ENCODE measurements at regions not wholly inside any gene's neighbourhood (a gene's known extent, or its start where the extent isn't known, plus 50 kb on each side); places are given as distances from the start of the nearest gene placed in this dataset.

- Mint-ChIP-seq H3K27me3 (ENCODE audit: low read depth) (no peaks in the 10 kb centered on the region), H3K4me1 (peaks cover 11% of the 10 kb centered on the region)
These were observed 291.4 kb downstream of the PABPC4L start for GRCh38 chr4:133910165-133910564.

More at GRCh38 chr4:133910165-133910564, 291.4 kb downstream of the PABPC4L start:
- Mint-ChIP-seq H3K27ac (no peak overlapping the region), H3K4me3 (no peak overlapping the region), H3K36me3 (peaks cover 24% of the 10 kb centered on the region), H3K9me3 (peaks cover 38% of the 10 kb centered on the region)
- DNase-seq (ENCODE audit: low spot score) (no peak), ATAC-seq (peak; percentile 76)
- ChIA-PET POLR2A (no interaction called here), CTCF (no interaction called here)
- no peak for TF ChIP-seq CREM (CRISPR knock-in tag; IDR thresholded peaks at IDR 0.05)
- TF ChIP-seq ZNF281 (CRISPR knock-in tag; IDR thresholded peaks at IDR 0.05) = no peak
- TF ChIP-seq CREB1 (CRISPR knock-in tag; IDR thresholded peaks at IDR 0.05) = no peak
- no peak for TF ChIP-seq E2F5 (CRISPR knock-in tag; IDR thresholded peaks at IDR 0.05)
- TF ChIP-seq PRDM15 (CRISPR knock-in tag; IDR thresholded peaks at IDR 0.05) = no peak
- no peak for TF ChIP-seq ZSCAN18 (CRISPR knock-in tag; IDR thresholded peaks at IDR 0.05)
- TF ChIP-seq ELF4 (CRISPR knock-in tag; IDR thresholded peaks at IDR 0.05; ENCODE audit: low read depth) = no peak
- no peak for TF ChIP-seq HMGXB4 (CRISPR knock-in tag; IDR thresholded peaks at IDR 0.05)
- TF ChIP-seq SOX15 (CRISPR knock-in tag; IDR thresholded peaks at IDR 0.05) = no peak
- TF ChIP-seq MLX (CRISPR knock-in tag; IDR thresholded peaks at IDR 0.05) = no peak
- TF ChIP-seq PREB (CRISPR knock-in tag; IDR thresholded peaks at IDR 0.05; ENCODE audit: borderline replicate concordance) = no peak
- no peak for TF ChIP-seq JAZF1 (CRISPR knock-in tag; IDR thresholded peaks at IDR 0.05)
- no peak for TF ChIP-seq ZNF396 (CRISPR knock-in tag; IDR thresholded peaks at IDR 0.05; ENCODE audit: borderline replicate concordance)
- no peak for TF ChIP-seq GRHL2 (CRISPR knock-in tag; IDR thresholded peaks at IDR 0.05; ENCODE audit: insufficient replicate concordance, severe bottlenecking)
- no peak for TF ChIP-seq CTCF (IDR thresholded peaks at IDR 0.05)
- no peak for TF ChIP-seq MYBL2 (CRISPR knock-in tag; IDR thresholded peaks at IDR 0.05)
- no peak for TF ChIP-seq ZNF423 (CRISPR knock-in tag; IDR thresholded peaks at IDR 0.05)
- TF ChIP-seq SP1 (CRISPR knock-in tag; conservative IDR thresholded peaks at IDR 0.05) = no peak
- TF ChIP-seq GABPB1 (CRISPR knock-in tag; IDR thresholded peaks at IDR 0.05) = no peak
- TF ChIP-seq ZBTB43 (CRISPR knock-in tag; IDR thresholded peaks at IDR 0.05) = no peak

Data from WTC11 (cell line).